GM23338 (cell line): ENCODE measurements at regions not wholly inside any gene's neighbourhood (a gene's known extent, or its start where the extent isn't known, plus 50 kb on each side); places are given as distances from the start of the nearest gene placed in this dataset.

Source experiments
- ATAC-seq: fragments of 200-7000 bp; cut with Tn5 transposase; 3 replicates; pipeline ENCODE4 v1.9.1; 2020
- DNase-seq: peaks from one replicate; pipeline ENCODE4 v3.0.0-alpha.2; 2015; ENCODE audit warnings: low spot score
- H2AFZ ChIP-seq: fragments of 200-600 bp; sonication (generic); 2 replicates; pipeline ENCODE4 v1.8.0; 2016; ENCODE audit warnings: antibody characterized with exemption, mild to moderate bottlenecking, moderate library complexity
- H3F3A ChIP-seq: fragments of 200-600 bp; sonication (generic); replicated peaks from 2 replicates; pipeline ENCODE4 v1.8.0; 2017; ENCODE audit warnings: antibody characterized with exemption, mixed run types, low read depth
- H3K27ac ChIP-seq: fragments of 200-600 bp; sonication (generic); 2 replicates; pipeline ENCODE4 v1.6.1; 2016; ENCODE audit warnings: low read depth
- H3K27me3 ChIP-seq: fragments of 200-600 bp; sonication (generic); 2 replicates; pipeline ENCODE4 v1.8.0; 2016; ENCODE audit warnings: mild to moderate bottlenecking, mixed run types, moderate library complexity; ENCODE audit not compliant: insufficient read depth
- H3K36me3 ChIP-seq: fragments of 200-600 bp; sonication (generic); 2 replicates; pipeline ENCODE4 v1.8.0; 2016; ENCODE audit warnings: mild to moderate bottlenecking; ENCODE audit not compliant: insufficient read depth
- H3K4me1 ChIP-seq: fragments of 200-600 bp; sonication (generic); 2 replicates; pipeline ENCODE4 v1.8.0; 2016; ENCODE audit warnings: mild to moderate bottlenecking, moderate library complexity; ENCODE audit not compliant: insufficient read depth
- H3K4me2 ChIP-seq: fragments of 200-600 bp; sonication (generic); 2 replicates; pipeline ENCODE4 v1.7.1; 2017; ENCODE audit warnings: mixed run types
- H3K4me3 ChIP-seq: fragments of 200-600 bp; sonication (generic); 2 replicates; pipeline ENCODE4 v1.6.1; 2016; ENCODE audit warnings: mixed run types
- H3K79me2 ChIP-seq: fragments of 200-600 bp; sonication (generic); replicated peaks from 2 replicates; pipeline ENCODE4 v1.8.0; 2017; ENCODE audit warnings: mild to moderate bottlenecking; ENCODE audit not compliant: insufficient read depth
- H3K9me2 ChIP-seq: fragments of 200-600 bp; sonication (generic); 2 replicates; pipeline ENCODE4 v1.8.0; 2017; ENCODE audit not compliant: insufficient read depth
- H4K20me1 ChIP-seq: fragments of 200-600 bp; sonication (generic); replicated peaks from 2 replicates; pipeline ENCODE4 v1.8.0; 2017; ENCODE audit warnings: mild to moderate bottlenecking; ENCODE audit not compliant: insufficient read depth
- H3K27ac Mint-ChIP-seq: 2 replicates; pipeline ENCODE4 v1.8.0; 2020; ENCODE audit warnings: inconsistent platforms, mild to moderate bottlenecking, moderate library complexity, mixed read lengths
- H3K27me3 Mint-ChIP-seq: 3 replicates; pipeline ENCODE4 v1.8.0; 2022; ENCODE audit warnings: low read depth, mild to moderate bottlenecking, moderate library complexity, mixed read lengths, inconsistent platforms; ENCODE audit not compliant: insufficient read depth, poor library complexity
- H3K36me3 Mint-ChIP-seq: 3 replicates; pipeline ENCODE4 v1.8.0; 2021; ENCODE audit warnings: low read depth, mild to moderate bottlenecking, inconsistent platforms, moderate library complexity, mixed read lengths
- H3K4me1 Mint-ChIP-seq: 3 replicates; pipeline ENCODE4 v1.8.0; 2020; ENCODE audit warnings: mild to moderate bottlenecking, inconsistent platforms, mixed read lengths
- H3K4me3 Mint-ChIP-seq: 3 replicates; pipeline ENCODE4 v1.8.0; 2021; ENCODE audit warnings: moderate library complexity, mild to moderate bottlenecking, inconsistent platforms, mixed read lengths
- H3K9me3 Mint-ChIP-seq: 3 replicates; pipeline ENCODE4 v1.8.0; 2020; ENCODE audit warnings: moderate library complexity, mild to moderate bottlenecking, inconsistent platforms, mixed read lengths
- CREB1 ChIP-seq: fragments of 250-450 bp; sonication (Bioruptor Pico); IDR thresholded peaks from 2 replicates; pipeline ENCODE4 v1.5.0; 2020; ENCODE audit warnings: low read depth, mild to moderate bottlenecking, moderate library complexity
- CTCF ChIP-seq, 2 experiments: fragments of 200-600 bp in 1 of 2; sonication (generic) in 1 of 2; conservative IDR thresholded peaks; 2 replicates each; pipeline versions ENCODE4 v1.5.1 to v1.6.1; 2016 to 2017; ENCODE audit warnings: antibody characterized with exemption in 2 of 2, low read depth in 2 of 2, mild to moderate bottlenecking in 2 of 2, moderate library complexity in 1 of 2
- JUNB ChIP-seq: IDR thresholded peaks from one replicate; pipeline ENCODE4 v1.6.1; 2016; ENCODE audit warnings: antibody characterized with exemption; ENCODE audit not compliant: unreplicated experiment
- STAT1 ChIP-seq: IDR thresholded peaks from one replicate; pipeline ENCODE4 v1.6.1; 2016; ENCODE audit warnings: antibody characterized with exemption; ENCODE audit not compliant: unreplicated experiment
- ZNF331 ChIP-seq: fragments of 250-450 bp; sonication (Bioruptor Pico); IDR thresholded peaks from 2 replicates; pipeline ENCODE4 v1.5.0; 2020; ENCODE audit warnings: low read depth, mild to moderate bottlenecking, moderate library complexity
- ZNF462 ChIP-seq: fragments of 250-450 bp; sonication (Bioruptor Pico); IDR thresholded peaks from 2 replicates; pipeline ENCODE4 v1.5.0; 2020; ENCODE audit warnings: mild to moderate bottlenecking, moderate library complexity

GRCh38 chr17:22671110-22671509 lies 978.8 kb downstream of the KCNJ18 start:
- Histone ChIP-seq H3K79me2 (no peaks in the 10 kb centered on the region), H2AFZ (no peak overlapping the region), H4K20me1 (no peaks in the 10 kb centered on the region), H3K4me3 (no peak overlapping the region), H3K27me3 (no peaks in the 10 kb centered on the region), H3K4me1 (no peaks in the 10 kb centered on the region), H3F3A (no peaks in the 10 kb centered on the region), H3K9me2 (no peaks in the 10 kb centered on the region), H3K36me3 (no peaks in the 10 kb centered on the region; the same call in 1 of the 2 replicates), H3K4me2 (no peak overlapping the region), H3K27ac (no peak overlapping the region)
- no peak for ATAC-seq
- no peak for DNase-seq
- no peaks in the 10 kb centered on the region for H3K27me3 Mint-ChIP-seq
- no peak overlapping the region for H3K4me3 Mint-ChIP-seq
- H3K9me3 Mint-ChIP-seq, result peaks cover 100% of the 10 kb centered on the region
- H3K4me1 Mint-ChIP-seq, result no peaks in the 10 kb centered on the region
- peaks cover 38% of the 10 kb centered on the region for H3K36me3 Mint-ChIP-seq
- no peak overlapping the region for H3K27ac Mint-ChIP-seq
- TF ChIP-seq ZNF331 (no peak), CTCF (conservative IDR thresholded peaks at IDR 0.05; ENCODE audit: low read depth in 2 of 2) (no peak), CREB1 (CRISPR knock-in tag) (no peak), JUNB (no peak)

- Histone ChIP-seq H3K9me2 (no peaks in the 10 kb centered on the region), H3K36me3 (peaks cover 13% of the 10 kb centered on the region; the same call in 1 of the 2 replicates), H3F3A (no peaks in the 10 kb centered on the region), H3K4me3 (no peak overlapping the region), H2AFZ (no peak overlapping the region), H3K27ac (no peak overlapping the region), H3K79me2 (no peaks in the 10 kb centered on the region), H3K4me2 (no peak overlapping the region), H3K4me1 (no peaks in the 10 kb centered on the region), H4K20me1 (no peaks in the 10 kb centered on the region), H3K27me3 (no peaks in the 10 kb centered on the region)
- no peaks in the 10 kb centered on the region for H3K4me1 Mint-ChIP-seq
- TF ChIP-seq ZNF462 (CRISPR knock-in tag) (no peak), ZNF331 (no peak), STAT1 (no peak), CREB1 (CRISPR knock-in tag) (no peak)
- ATAC-seq (no peak), DNase-seq (no peak)
- peaks cover 90% of the 10 kb centered on the region for H3K9me3 Mint-ChIP-seq
- H3K36me3 Mint-ChIP-seq, result peaks cover 38% of the 10 kb centered on the region
- peaks cover 4% of the 10 kb centered on the region for H3K27me3 Mint-ChIP-seq
- no peak overlapping the region for H3K27ac Mint-ChIP-seq
- H3K4me3 Mint-ChIP-seq, result no peak overlapping the region
Measured at GRCh38 chr17:22692066-22692805, 999.9 kb downstream of the KCNJ18 start.
